ENCODE measurements at regions not wholly inside any gene's neighbourhood (a gene's known extent, or its start where the extent isn't known, plus 50 kb on each side); places are given as distances from the start of the nearest gene placed in this dataset.

GRCh38 chr11:15776366-15776765, 580.0 kb downstream of the SOX6 start:
- TF ChIP-seq POLR2A (IDR thresholded peaks at IDR 0.05) (no peak), CTCF (IDR thresholded peaks at IDR 0.05) (no peak)
